Right lobe of liver (tissue), 6 donors: ENCODE measurements at regions not wholly inside any gene's neighbourhood (a gene's known extent, or its start where the extent isn't known, plus 50 kb on each side); places are given as distances from the start of the nearest gene placed in this dataset.

Experiments used
- ATAC-seq, 4 donors: fragments of 200-7000 bp; cut with Tn5 transposase; one replicate each; pipeline ENCODE4 v1.9.1; 2020; ENCODE audit warnings: mild to moderate bottlenecking in 4 of 4, moderate library complexity in 4 of 4
- DNase-seq, 3 donors: peaks; one replicate each; pipeline ENCODE4 v3.0.0-alpha.2; 2020
- H3K27ac ChIP-seq, 3 donors: fragments of 200-600 bp; one replicate each; pipeline ENCODE4 v1.8.0; 2022
- H3K27me3 ChIP-seq, 2 donors: fragments of 200-600 bp; one replicate each; pipeline ENCODE4 v1.8.0; 2022
- H3K36me3 ChIP-seq, 4 donors: fragments of 200-600 bp; sonication (generic) in 1 of 4; one replicate each; pipeline versions ENCODE4 v1.5.1 to v1.8.0; 2017 to 2022; ENCODE audit warnings: control low read depth in 1 of 4
- H3K4me1 ChIP-seq, 4 donors: fragments of 200-600 bp; sonication (generic) in 1 of 4; one replicate each; pipeline versions ENCODE4 v1.5.1 to v1.8.0; 2017 to 2022; ENCODE audit warnings: control low read depth in 1 of 4
- H3K4me3 ChIP-seq, 3 donors: fragments of 200-600 bp; one replicate each; pipeline ENCODE4 v1.8.0; 2022
- H3K9me3 ChIP-seq, 4 donors: fragments of 200-600 bp; sonication (generic) in 1 of 4; one replicate each; pipeline versions ENCODE4 v1.5.1 to v1.8.0; 2017 to 2022; ENCODE audit warnings: control low read depth in 1 of 4
- CTCF ChIP-seq, 4 donors: fragments of 200-600 bp in 3 of 4; fragments of 450-650 bp in 1 of 4; IDR thresholded peaks; one replicate each; pipeline versions ENCODE4 v1.5.1 to v1.8.0; 2016 to 2022; ENCODE audit warnings: antibody characterized with exemption in 4 of 4, mild to moderate bottlenecking in 2 of 4
- POLR2A ChIP-seq: fragments of 450-650 bp; IDR thresholded peaks from one replicate; pipeline ENCODE4 v1.6.1; 2017; ENCODE audit warnings: antibody characterized with exemption, mild to moderate bottlenecking
- WGBS: methylation state at CpG from one replicate; pipeline ENCODE4 v1.1.6; 2018; ENCODE audit warnings: low coverage, low lambda C conversion rate; ENCODE audit not compliant: insufficient coverage; ENCODE audit errors: missing lambda C conversion rate; 5-methylcytosine and 5-hydroxymethylcytosine counted together
- intact Hi-C, 2 donors: fragments of 100-400 bp; cut with DNase I; formaldehyde crosslinking; loops; one replicate each; pipeline versions ENCODE4 v1.11.2 to v1.14.1; 2022
- donor health status: DM: no; HTN: yes; CAD: no.
- donor health status: DM: no; HTN: no; CAD: no.
- donor health status: DM: no; HTN: no; CAD: no.
- donor health status: DM: no; HTN: yes; CAD: no.
- donor health status: DM: no; HTN: yes; CAD: no.

DNA sequence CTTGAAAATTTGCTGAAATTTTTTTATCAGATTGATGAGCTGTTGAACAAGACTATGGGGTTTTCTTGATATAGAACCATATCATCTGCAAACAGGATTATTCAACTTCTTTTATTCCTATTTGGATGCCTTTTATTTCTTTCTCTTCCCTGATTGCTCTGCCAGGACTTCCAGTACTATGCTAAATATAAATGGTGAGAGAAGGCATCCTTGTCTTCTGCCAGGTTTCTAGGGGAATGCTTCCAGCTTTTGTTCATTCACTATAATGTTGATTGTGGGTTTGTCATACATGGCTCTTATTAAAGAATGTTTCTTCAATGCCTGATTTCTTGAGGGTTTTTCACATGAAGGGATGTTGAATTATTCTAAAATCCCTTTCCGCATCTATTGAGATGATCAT is 1139.5 kb downstream of the FAM133A start:
- WGBS, result 50% methylated on average over 1 of the region's 1 CpG
- ATAC-seq (no peak), DNase-seq (no peak)
- Histone ChIP-seq H3K4me1 (no peaks in the 10 kb centered on the region), H3K27me3 (peaks cover 0 to 6% of the 10 kb centered on the region in 2 donors), H3K9me3 (no peaks in the 10 kb centered on the region), H3K36me3 (no peaks in the 10 kb centered on the region), H3K4me3 (no peak overlapping the region), H3K27ac (no peak overlapping the region)
- no peak for TF ChIP-seq CTCF (IDR thresholded peaks at IDR 0.05)
- no peak for TF ChIP-seq POLR2A
- intact Hi-C loops, result no loop called here

DNA sequence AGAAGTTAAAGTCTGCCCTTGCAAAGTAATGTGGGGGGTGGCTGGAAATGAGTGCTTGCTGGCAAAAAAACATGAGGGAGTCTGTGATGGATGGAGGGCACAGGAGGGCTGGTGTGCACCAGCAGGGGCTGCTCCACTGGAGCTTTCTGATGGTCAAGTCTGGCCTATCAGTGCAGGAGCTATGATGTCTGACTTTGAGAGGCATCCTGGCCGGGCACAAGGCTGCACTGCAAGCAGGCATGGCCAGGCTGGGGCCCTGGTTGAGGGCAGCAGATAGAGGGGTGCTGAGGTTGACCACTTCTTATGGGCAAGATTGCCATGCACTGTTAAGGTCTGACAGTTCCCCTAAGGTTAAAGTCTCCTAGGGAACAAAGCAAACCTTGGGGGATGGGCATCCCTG is 1140.2 kb downstream of the FAM133A start:
- DNase-seq (no peak), ATAC-seq (no peak)
- Histone ChIP-seq H3K9me3 (no peaks in the 10 kb centered on the region), H3K27ac (no peak overlapping the region), H3K4me3 (no peak overlapping the region), H3K36me3 (no peaks in the 10 kb centered on the region), H3K4me1 (no peaks in the 10 kb centered on the region), H3K27me3 (peaks cover 0 to 8% of the 10 kb centered on the region in 2 donors)
- intact Hi-C loops, result no loop called here
- WGBS, result no CpG with 5 or more reads among the region's 1 CpG
- TF ChIP-seq CTCF (IDR thresholded peaks at IDR 0.05) (no peak), POLR2A (no peak)

DNA sequence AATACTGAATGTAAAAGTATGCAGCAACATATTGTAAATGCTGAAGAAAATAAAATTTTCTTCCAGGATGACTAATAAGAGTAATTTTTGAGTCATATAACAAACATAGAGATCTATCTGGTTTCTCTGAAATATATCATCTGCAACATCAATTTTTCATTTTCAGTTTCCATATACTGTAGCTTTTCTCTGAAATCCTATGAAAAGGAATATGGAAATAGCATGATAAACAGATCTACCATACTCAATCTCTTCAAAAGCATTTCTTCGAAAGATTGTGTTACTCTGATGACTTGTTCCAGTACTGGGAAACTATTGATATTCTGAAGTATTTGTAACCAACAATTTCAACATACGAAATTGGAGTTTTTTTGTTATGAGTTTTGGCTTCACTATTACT is 1156.7 kb downstream of the FAM133A start:
- TF ChIP-seq POLR2A, result no peak
- no peak for TF ChIP-seq CTCF (IDR thresholded peaks at IDR 0.05)
- WGBS, result 24% methylated on average over 2 of the region's 2 CpGs
- DNase-seq (no peak), ATAC-seq (no peak)
- Histone ChIP-seq H3K27ac (no peak overlapping the region), H3K4me3 (no peak overlapping the region), H3K4me1 (no peaks in the 10 kb centered on the region), H3K27me3 (peaks cover 0 to 10% of the 10 kb centered on the region in 2 donors), H3K9me3 (no peaks in the 10 kb centered on the region), H3K36me3 (no peaks in the 10 kb centered on the region)
- intact Hi-C loops, result no loop called here

GRCh38 chrX:94831364-94831763 is 1157.4 kb downstream of the FAM133A start:
- Histone ChIP-seq H3K4me3 (no peak overlapping the region), H3K36me3 (no peaks in the 10 kb centered on the region), H3K27ac (no peak overlapping the region), H3K4me1 (no peaks in the 10 kb centered on the region), H3K9me3 (no peaks in the 10 kb centered on the region), H3K27me3 (peaks cover 0 to 10% of the 10 kb centered on the region in 2 donors)
- TF ChIP-seq CTCF (IDR thresholded peaks at IDR 0.05), result peak; percentile 27 to 57 (median 52)
- no peak for TF ChIP-seq POLR2A
- DNase-seq, result no peak
- ATAC-seq, result peak in 3 of 4 donors; percentile 30 to 51 (median 50)
- intact Hi-C loops, result no loop called here

- TF ChIP-seq CTCF (IDR thresholded peaks at IDR 0.05), result no peak
- no peak for TF ChIP-seq POLR2A
- intact Hi-C loops, result no loop called here
- H3K9me3 ChIP-seq, result no peaks in the 10 kb centered on the region
- no peak for DNase-seq
- H3K27me3 ChIP-seq, result peaks cover 0 to 11% of the 10 kb centered on the region in 2 donors
- ATAC-seq, result no peak
- no peak overlapping the region for H3K4me3 ChIP-seq
- no peaks in the 10 kb centered on the region for H3K4me1 ChIP-seq
- 24% methylated on average over 3 of the region's 3 CpGs for WGBS
- no peaks in the 10 kb centered on the region for H3K36me3 ChIP-seq
- H3K27ac ChIP-seq, result no peak overlapping the region
Observed at GRCh38 chrX:94834226-94834625, 1160.2 kb downstream of the FAM133A start.
